ENCODE measurements at regions not wholly inside any gene's neighbourhood (a gene's known extent, or its start where the extent isn't known, plus 50 kb on each side); places are given as distances from the start of the nearest gene placed in this dataset.
"Not testable (repeated sequence)": the region's sequence is repeated elsewhere in the genome, so short reads cannot be mapped to it uniquely, and the experiment has no call there.

DNA sequence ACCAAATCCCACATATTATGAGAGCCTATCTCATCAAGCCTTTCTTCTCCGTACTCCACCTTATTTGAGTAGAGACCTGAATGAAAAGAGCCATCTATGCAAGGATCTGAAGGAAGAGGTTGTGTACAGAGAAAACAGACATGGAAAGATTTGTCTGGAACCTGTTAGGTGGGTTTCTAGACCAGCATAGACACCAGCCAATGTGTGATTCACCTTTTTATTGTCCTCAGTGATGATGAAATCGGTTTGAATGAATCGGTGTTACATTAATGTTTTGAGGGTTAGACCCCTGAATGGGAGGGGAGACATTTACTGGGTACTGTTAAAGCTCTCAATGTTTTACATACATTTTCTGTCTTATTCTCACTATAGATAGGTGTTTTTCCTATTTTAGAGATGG, 223.6 kb downstream of the NMUR2 start:
- Histone ChIP-seq H3K9me3 (peaks cover 5% of the 10 kb centered on the region), H3K36me3 (ENCODE audit: low read depth) (no peaks in the 10 kb centered on the region), H3K4me1 (ENCODE audit: low read depth) (no peaks in the 10 kb centered on the region), H3K4me3 (no peak overlapping the region)
- intact Hi-C loops (cut with DNase I, micrococcal nuclease): no loop called here
- ATAC-seq (no peak), DNase-seq (no peak)
- TF ChIP-seq, protein P1, sequence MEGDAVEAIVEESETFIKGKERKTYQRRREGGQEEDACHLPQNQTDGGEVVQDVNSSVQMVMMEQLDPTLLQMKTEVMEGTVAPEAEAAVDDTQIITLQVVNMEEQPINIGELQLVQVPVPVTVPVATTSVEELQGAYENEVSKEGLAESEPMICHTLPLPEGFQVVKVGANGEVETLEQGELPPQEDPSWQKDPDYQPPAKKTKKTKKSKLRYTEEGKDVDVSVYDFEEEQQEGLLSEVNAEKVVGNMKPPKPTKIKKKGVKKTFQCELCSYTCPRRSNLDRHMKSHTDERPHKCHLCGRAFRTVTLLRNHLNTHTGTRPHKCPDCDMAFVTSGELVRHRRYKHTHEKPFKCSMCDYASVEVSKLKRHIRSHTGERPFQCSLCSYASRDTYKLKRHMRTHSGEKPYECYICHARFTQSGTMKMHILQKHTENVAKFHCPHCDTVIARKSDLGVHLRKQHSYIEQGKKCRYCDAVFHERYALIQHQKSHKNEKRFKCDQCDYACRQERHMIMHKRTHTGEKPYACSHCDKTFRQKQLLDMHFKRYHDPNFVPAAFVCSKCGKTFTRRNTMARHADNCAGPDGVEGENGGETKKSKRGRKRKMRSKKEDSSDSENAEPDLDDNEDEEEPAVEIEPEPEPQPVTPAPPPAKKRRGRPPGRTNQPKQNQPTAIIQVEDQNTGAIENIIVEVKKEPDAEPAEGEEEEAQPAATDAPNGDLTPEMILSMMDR (IDR thresholded peaks at IDR 0.05): no peak

DNA sequence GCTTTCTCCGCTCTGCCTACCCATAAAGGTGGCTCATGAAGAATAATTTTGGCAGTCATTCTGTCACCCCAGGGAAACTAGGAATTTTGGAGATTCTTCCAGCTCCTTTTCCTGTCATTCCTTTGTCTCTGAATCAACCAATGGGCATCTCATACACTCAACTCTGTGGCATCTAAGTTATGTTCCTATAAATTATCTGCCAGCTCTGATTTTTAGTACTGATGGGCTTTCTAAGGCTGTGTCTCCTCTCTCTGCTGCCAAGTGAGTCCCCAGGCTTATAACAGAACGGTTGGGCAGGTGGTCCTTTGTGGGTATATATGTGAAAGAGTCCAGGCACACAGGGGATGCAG, 226.8 kb downstream of the NMUR2 start:
- no peaks in the 10 kb centered on the region for H3K4me1 ChIP-seq (ENCODE audit: low read depth)

DNA sequence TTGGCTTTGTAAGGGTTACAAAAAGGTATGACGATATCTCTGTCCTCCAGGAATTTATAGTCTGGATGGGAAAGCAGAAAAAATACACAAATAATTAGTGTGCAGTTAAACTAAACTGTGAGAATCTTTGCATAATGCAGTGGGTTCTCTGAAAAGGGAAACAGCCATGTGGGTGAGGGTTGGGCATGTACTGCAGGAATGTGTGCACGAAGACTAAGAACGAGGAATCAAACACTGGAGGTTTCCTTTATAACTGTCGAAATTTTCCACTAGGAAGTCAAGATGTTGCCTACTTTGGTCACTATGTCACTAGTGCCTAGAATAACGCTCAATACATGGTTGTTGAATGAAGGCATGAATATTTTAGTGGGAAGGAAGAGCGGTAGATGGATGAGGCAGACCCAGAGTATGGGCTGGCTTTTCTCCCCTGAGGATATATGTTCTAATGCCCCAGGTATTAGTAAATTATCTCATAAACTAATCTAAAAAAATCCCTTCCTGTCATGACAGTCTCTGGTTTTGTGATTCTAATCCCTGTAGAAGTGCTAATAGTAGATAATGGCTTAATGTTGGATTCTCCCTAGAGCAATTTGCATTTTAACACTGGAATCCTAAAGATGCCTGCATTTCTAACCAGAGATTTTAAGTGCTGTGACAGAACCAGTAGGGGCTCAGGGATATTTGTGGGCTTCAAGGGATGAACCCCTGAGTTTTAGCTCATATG, 227.3 kb downstream of the NMUR2 start:
- ATAC-seq (no peak), DNase-seq (no peak)
- TF ChIP-seq, protein P1 (IDR thresholded peaks at IDR 0.05): no peak

More for the DNA sequence above, 226.8 kb downstream of the NMUR2 start:
- no peaks in the 10 kb centered on the region for H3K36me3 ChIP-seq (ENCODE audit: low read depth)
- intact Hi-C loops (cut with DNase I, micrococcal nuclease): no loop called here
- H3K9me3 ChIP-seq: peaks cover 5% of the 10 kb centered on the region
- DNase-seq (no peak), ATAC-seq (no peak)
- H3K4me3 ChIP-seq: no peak overlapping the region
- TF ChIP-seq, protein P1 (IDR thresholded peaks at IDR 0.05): no peak

DNA sequence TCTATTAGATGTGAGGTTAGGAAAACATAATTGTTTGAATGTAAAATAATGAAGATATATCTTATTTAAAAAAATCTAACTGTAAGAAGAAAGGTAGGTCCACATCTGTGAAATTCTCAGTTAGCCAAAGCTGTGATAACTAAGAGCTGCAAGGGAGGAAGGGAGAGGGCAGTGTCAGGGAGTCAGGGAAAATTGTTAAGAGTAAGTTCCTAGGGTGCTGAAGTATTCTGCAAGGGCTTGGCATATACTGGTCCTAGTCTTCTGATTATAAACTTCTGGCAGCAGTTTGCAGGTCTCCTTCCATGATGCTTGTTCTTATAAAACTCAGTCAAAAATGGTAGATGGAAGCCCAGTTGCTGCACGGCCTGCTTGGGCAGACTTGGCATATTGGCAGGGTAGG, 233.2 kb downstream of the NMUR2 start:
- Histone ChIP-seq H3K9me3 (no peaks in the 10 kb centered on the region), H3K4me3 (no peak overlapping the region), H3K4me1 (ENCODE audit: low read depth) (no peaks in the 10 kb centered on the region), H3K36me3 (ENCODE audit: low read depth) (no peaks in the 10 kb centered on the region)
- no peak for ATAC-seq
- TF ChIP-seq, protein P1 (IDR thresholded peaks at IDR 0.05): no peak
- no peak for DNase-seq
- intact Hi-C loops (cut with DNase I, micrococcal nuclease): no loop called here

More for the DNA sequence above, 227.3 kb downstream of the NMUR2 start:
- intact Hi-C loops (cut with DNase I, micrococcal nuclease): no loop called here
- H3K4me3 ChIP-seq: no peak overlapping the region
- no peaks in the 10 kb centered on the region for H3K36me3 ChIP-seq (ENCODE audit: low read depth)
- peaks cover 5% of the 10 kb centered on the region for H3K9me3 ChIP-seq
- no peaks in the 10 kb centered on the region for H3K4me1 ChIP-seq (ENCODE audit: low read depth)

DNA sequence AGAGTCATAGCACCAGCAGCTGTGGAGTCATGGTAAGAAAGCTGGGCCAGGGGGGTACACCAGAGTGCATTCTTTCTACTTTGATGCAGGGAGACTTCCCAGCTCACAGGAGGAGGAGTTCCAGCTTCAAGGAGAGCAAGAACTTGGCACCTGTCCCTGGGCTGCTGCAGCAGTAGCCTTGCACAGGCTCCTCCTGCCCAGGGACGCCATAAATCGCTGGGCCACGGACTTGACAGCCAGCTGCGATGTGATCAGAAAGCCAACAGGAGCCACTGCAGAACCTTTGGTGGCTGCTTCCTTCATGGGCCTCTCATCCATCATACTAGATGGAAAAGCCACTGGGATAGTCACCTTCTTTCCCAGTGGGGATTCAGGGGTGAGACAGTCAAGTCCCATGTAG, 234.7 kb downstream of the NMUR2 start:
- no peaks in the 10 kb centered on the region for H3K9me3 ChIP-seq
- H3K36me3 ChIP-seq (ENCODE audit: low read depth): no peaks in the 10 kb centered on the region
- TF ChIP-seq, protein P1 (IDR thresholded peaks at IDR 0.05): no peak
- intact Hi-C loops (cut with DNase I, micrococcal nuclease): no loop called here
- DNase-seq (no peak), ATAC-seq (no peak)
- H3K4me1 ChIP-seq (ENCODE audit: low read depth): no peaks in the 10 kb centered on the region
- no peak overlapping the region for H3K4me3 ChIP-seq

DNA sequence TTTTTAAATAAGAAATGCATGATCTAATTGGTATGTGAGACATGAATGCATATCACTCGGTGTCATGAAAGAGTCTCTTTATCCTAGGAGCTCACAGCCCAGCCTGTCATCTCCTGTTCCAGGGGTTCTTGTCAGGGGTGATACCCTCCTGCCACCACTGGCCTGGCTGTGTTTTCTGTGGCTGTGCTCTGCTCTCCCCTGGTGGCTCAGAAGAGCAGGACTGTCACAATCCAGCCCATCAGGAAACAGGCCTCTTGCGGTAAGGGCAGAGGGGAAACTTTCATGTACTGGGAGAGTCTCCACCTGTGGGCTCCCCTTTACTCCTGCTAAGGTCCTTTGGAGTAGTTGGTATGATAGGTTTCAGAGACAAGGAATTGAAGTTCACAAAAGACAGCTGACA, 240.2 kb upstream of the GLRA1 start:
- TF ChIP-seq, protein P1 (IDR thresholded peaks at IDR 0.05): no peak
- Histone ChIP-seq H3K4me1 (ENCODE audit: low read depth) (no peaks in the 10 kb centered on the region), H3K9me3 (no peaks in the 10 kb centered on the region), H3K36me3 (ENCODE audit: low read depth) (no peaks in the 10 kb centered on the region), H3K4me3 (no peak overlapping the region)
- ATAC-seq (no peak), DNase-seq (no peak)
- intact Hi-C loops (cut with DNase I, micrococcal nuclease): no loop called here

DNA sequence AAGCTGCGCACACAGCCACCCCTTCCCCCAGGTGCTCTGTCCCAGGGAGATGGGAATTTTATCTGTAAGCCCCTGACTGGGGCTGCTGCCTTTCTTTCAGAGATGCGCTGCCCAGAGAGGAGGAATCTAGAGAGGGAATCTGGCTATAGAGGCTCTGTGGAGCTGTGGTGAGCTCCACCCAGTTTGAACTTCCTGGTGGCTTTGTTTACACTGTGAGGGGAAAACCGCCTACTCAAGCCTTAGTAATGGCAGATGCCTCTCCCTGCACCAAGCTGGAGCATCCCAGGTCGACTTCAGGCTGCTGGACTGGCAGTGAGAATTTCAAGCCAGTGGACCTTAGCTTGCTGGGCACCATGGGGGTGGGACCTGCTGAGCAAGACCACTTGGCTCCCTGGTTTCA, 235.2 kb upstream of the GLRA1 start:
- H3K9me3 ChIP-seq; intact Hi-C loops (cut with DNase I, micrococcal nuclease); H3K36me3 ChIP-seq (ENCODE audit: low read depth); H3K4me1 ChIP-seq (ENCODE audit: low read depth); H3K4me3 ChIP-seq; DNase-seq: not testable (repeated sequence)
- peak; percentile 31 for ATAC-seq

DNA sequence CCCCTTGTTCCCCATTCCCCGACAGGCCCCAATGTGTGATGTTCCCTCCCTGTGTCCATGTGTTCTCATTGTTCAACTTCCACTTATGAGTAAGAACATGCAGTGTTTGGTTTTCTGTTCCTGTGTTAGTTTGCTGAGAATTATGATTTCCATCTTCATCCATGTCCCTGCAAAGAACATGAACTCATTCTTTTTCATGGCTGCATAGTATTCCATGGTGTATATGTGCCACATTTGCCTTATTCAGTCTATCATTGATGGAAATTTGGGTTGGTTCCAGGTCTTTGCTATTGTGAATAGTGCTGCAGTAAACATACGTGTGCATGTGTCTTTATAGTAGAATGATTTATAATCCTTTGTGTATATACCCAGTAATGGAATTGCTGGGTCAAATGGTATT, 229.8 kb upstream of the GLRA1 start:
- not testable (repeated sequence) for H3K4me3 ChIP-seq

More for the DNA sequence above, 229.8 kb upstream of the GLRA1 start:
- ATAC-seq; intact Hi-C loops (cut with DNase I, micrococcal nuclease); H3K4me1 ChIP-seq (ENCODE audit: low read depth); DNase-seq; H3K9me3 ChIP-seq; H3K36me3 ChIP-seq (ENCODE audit: low read depth): not testable (repeated sequence)
